H1 (cell line): ENCODE measurements at regions not wholly inside any gene's neighbourhood (a gene's known extent, or its start where the extent isn't known, plus 50 kb on each side); places are given as distances from the start of the nearest gene placed in this dataset.

Source experiments
- CTCF ChIP-seq, 3 experiments: IDR thresholded peaks; 1 replicate in 2 of 3; 2 replicates in 1 of 3; pipeline versions ENCODE4 v1.5.1 to v1.6.1; 2011; ENCODE audit warnings: low read length in 3 of 3, mild to moderate bottlenecking in 3 of 3, inconsistent platforms in 2 of 3, low read depth in 1 of 3, moderate library complexity in 1 of 3; ENCODE audit not compliant: insufficient read depth in 1 of 3; ENCODE audit errors: control extremely low read depth in 1 of 3
- EP300 ChIP-seq, 2 experiments: IDR thresholded peaks; 1 replicate in 1 of 2; 2 replicates in 1 of 2; pipeline ENCODE4 v1.6.1; 2011 to 2012; ENCODE audit warnings: low read depth in 2 of 2, low read length in 2 of 2, mild to moderate bottlenecking in 2 of 2, borderline replicate concordance in 1 of 2, inconsistent platforms in 1 of 2, moderate library complexity in 1 of 2
- GABPA ChIP-seq: IDR thresholded peaks from 2 replicates; pipeline ENCODE4 v1.6.1; 2011; ENCODE audit warnings: mild to moderate bottlenecking, low read length, moderate library complexity, borderline replicate concordance; ENCODE audit not compliant: insufficient read depth
- HDAC2 ChIP-seq, 2 experiments: fragments of 300-600 bp in 1 of 2; sonication (generic) in 1 of 2; IDR thresholded peaks; 2 replicates each; pipeline ENCODE4 v1.6.1; 2011 to 2012; ENCODE audit warnings: low read depth in 2 of 2, low read length in 2 of 2, mild to moderate bottlenecking in 2 of 2, moderate library complexity in 2 of 2, borderline replicate concordance in 1 of 2, inconsistent platforms in 1 of 2
- HDAC6 ChIP-seq: IDR thresholded peaks from one replicate; pipeline ENCODE4 v1.7.1; 2012; ENCODE audit warnings: low read depth, mild to moderate bottlenecking, inconsistent platforms, low read length, moderate library complexity
- SIRT6 ChIP-seq: IDR thresholded peaks from one replicate; pipeline ENCODE4 v1.7.1; 2012; ENCODE audit warnings: low read length, inconsistent platforms
- SP4 ChIP-seq: IDR thresholded peaks from 2 replicates; pipeline ENCODE4 v1.6.1; 2012; ENCODE audit warnings: low read length, inconsistent platforms

DNA sequence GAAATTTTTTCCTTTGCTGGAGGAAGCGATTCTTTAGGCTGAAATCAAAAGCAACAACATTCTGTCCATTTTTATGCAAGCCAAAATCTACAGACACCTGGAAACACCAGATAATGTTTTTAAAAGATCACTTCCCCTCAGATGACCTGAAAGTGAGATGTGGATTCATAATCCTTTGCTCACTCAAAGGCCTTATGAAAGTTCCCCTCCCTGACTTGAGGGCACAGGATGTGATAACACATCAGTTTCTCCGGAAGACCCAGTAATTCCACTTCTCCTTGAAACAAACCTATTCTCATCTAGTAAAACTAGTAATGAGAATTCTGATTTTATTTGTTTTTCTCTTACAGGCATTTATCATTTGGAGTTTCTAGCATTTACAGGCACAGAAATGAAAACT lies 218.3 kb upstream of the RND3 start (continued):
- TF ChIP-seq CTCF (IDR thresholded peaks at IDR 0.05; ENCODE audit: control extremely low read depth in 1 of 3, insufficient read depth in 1 of 3, low read depth in 1 of 3, low read length in 3 of 3) (no peak), GABPA (no peak), SP4 (no peak), HDAC2 (IDR thresholded peaks at IDR 0.05; ENCODE audit: borderline replicate concordance in 1 of 2, low read depth in 2 of 2, low read length in 2 of 2) (no peak), HDAC6 (no peak), EP300 (IDR thresholded peaks at IDR 0.05; ENCODE audit: borderline replicate concordance in 1 of 2, low read depth in 2 of 2, low read length in 2 of 2) (no peak), SIRT6 (no peak)
